Mesendoderm (in vitro differentiated cells): ENCODE measurements at regions not wholly inside any gene's neighbourhood (a gene's known extent, or its start where the extent isn't known, plus 50 kb on each side); places are given as distances from the start of the nearest gene placed in this dataset.
A peak's percentile ranks its signal among the peaks of the same experiment; 100 is the strongest.
"Not testable (repeated sequence)": the region's sequence is repeated elsewhere in the genome, so short reads cannot be mapped to it uniquely, and the experiment has no call there.

ENCODE experiments used
- DNase-seq: peaks from one replicate; pipeline ENCODE4 v3.0.0; 2013
- H2AK5ac ChIP-seq: 2 replicates; pipeline ENCODE4 v1.6.1; 2013; ENCODE audit warnings: low read length, inconsistent platforms
- H2BK120ac ChIP-seq: 2 replicates; pipeline ENCODE4 v1.6.1; 2013; ENCODE audit warnings: low read depth, mild to moderate bottlenecking, low read length, moderate library complexity, mixed read lengths
- H2BK15ac ChIP-seq: replicated peaks from 2 replicates; pipeline ENCODE4 v1.6.1; 2013; ENCODE audit warnings: low read depth, mild to moderate bottlenecking, moderate library complexity
- H2BK5ac ChIP-seq: 2 replicates; pipeline ENCODE4 v1.6.1; 2013; ENCODE audit warnings: low read length, inconsistent platforms
- H3K18ac ChIP-seq: 2 replicates; pipeline ENCODE4 v1.6.1; 2013; ENCODE audit warnings: mild to moderate bottlenecking, low read length, mixed read lengths
- H3K23ac ChIP-seq: one replicate; pipeline ENCODE4 v1.6.1; 2013; ENCODE audit warnings: low read length
- H3K27ac ChIP-seq: 2 replicates; pipeline ENCODE4 v1.5.1; 2013; ENCODE audit warnings: low read depth, mild to moderate bottlenecking, inconsistent platforms, low read length, moderate library complexity
- H3K27me3 ChIP-seq: 2 replicates; pipeline ENCODE4 v1.6.1; 2013; ENCODE audit warnings: low read length, control low read depth, mild to moderate bottlenecking, inconsistent platforms; ENCODE audit not compliant: insufficient read depth, poor library complexity
- H3K36me3 ChIP-seq: 2 replicates; pipeline ENCODE4 v1.6.1; 2013; ENCODE audit warnings: low read length, inconsistent platforms; ENCODE audit not compliant: control insufficient read depth, insufficient read depth
- H3K4ac ChIP-seq: one replicate; pipeline ENCODE4 v1.6.1; 2013; ENCODE audit warnings: low read depth, mild to moderate bottlenecking, low read length, moderate library complexity
- H3K4me1 ChIP-seq: 2 replicates; pipeline ENCODE4 v1.6.1; 2013; ENCODE audit warnings: low read depth, low read length, inconsistent platforms; ENCODE audit not compliant: control insufficient read depth
- H3K4me2 ChIP-seq: 2 replicates; pipeline ENCODE4 v1.6.1; 2013; ENCODE audit warnings: low read length
- H3K4me3 ChIP-seq: 2 replicates; pipeline ENCODE4 v1.5.1; 2013; ENCODE audit warnings: mild to moderate bottlenecking, low read length
- H3K56ac ChIP-seq: one replicate; pipeline ENCODE4 v1.6.1; 2013; ENCODE audit warnings: low read length
- H3K79me1 ChIP-seq: 2 replicates; pipeline ENCODE4 v1.6.1; 2013; ENCODE audit warnings: low read length, inconsistent platforms
- H3K79me2 ChIP-seq: 2 replicates; pipeline ENCODE4 v1.6.1; 2013; ENCODE audit warnings: mild to moderate bottlenecking, low read length; ENCODE audit not compliant: control insufficient read depth, insufficient read depth
- H3K9ac ChIP-seq: 2 replicates; pipeline ENCODE4 v1.6.1; 2013; ENCODE audit warnings: low read length, inconsistent platforms
- H4K5ac ChIP-seq: one replicate; pipeline ENCODE4 v1.6.1; 2013; ENCODE audit warnings: low read length
- H4K8ac ChIP-seq: one replicate; pipeline ENCODE4 v1.6.1; 2013; ENCODE audit warnings: low read depth, mild to moderate bottlenecking, control low read depth, low read length, moderate library complexity
- WGBS: extraction: QIAGEN DNeasy Blood & Tissue Kit; methylation state at CpG from one replicate; pipeline ENCODE4 v1.1.7; 2013; ENCODE audit warnings: low lambda C conversion rate, missing lambda C conversion rate; ENCODE audit not compliant: insufficient coverage; ENCODE audit errors: extremely low coverage; 5-methylcytosine and 5-hydroxymethylcytosine counted together

DNA sequence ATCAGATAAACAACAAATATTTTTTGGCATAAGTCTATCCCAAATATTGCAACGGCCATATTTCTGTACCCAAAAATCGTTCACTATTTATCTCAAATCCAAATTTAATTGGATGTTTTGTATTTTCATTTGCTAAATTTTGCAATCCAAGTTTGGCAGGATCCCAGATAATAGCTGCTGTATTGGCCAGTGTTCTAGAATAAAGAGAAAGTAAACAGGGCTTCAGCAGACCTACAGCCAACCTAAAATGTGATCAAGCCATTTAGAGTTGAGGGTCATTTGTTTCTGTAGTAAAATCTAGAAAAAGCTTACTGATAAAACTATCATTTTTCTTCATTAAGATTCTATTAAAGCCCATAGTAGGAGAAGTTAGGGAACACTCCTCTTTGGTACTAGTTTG lies 506.6 kb upstream of the PTBP2 start:
- H3K27me3 ChIP-seq = no peaks in the 10 kb centered on the region
- no peaks in the 10 kb centered on the region for H3K79me2 ChIP-seq
- no peak overlapping the region for H3K23ac ChIP-seq
- no peak overlapping the region for H3K4ac ChIP-seq
- no peak overlapping the region for H3K27ac ChIP-seq
- no peak overlapping the region for H2BK15ac ChIP-seq
- WGBS = 100% methylated on average over 2 of the region's 2 CpGs
- DNase-seq = no peak
- H3K4me1 ChIP-seq = peaks cover 5% of the 10 kb centered on the region
- H2AK5ac ChIP-seq = no peak overlapping the region
- H4K8ac ChIP-seq = no peak overlapping the region
- no peaks in the 10 kb centered on the region for H3K79me1 ChIP-seq
- H3K56ac ChIP-seq = no peak overlapping the region
- no peak overlapping the region for H3K18ac ChIP-seq
- H3K4me3 ChIP-seq = no peak overlapping the region
- no peak overlapping the region for H3K9ac ChIP-seq
- H2BK5ac ChIP-seq = no peak overlapping the region
- H4K5ac ChIP-seq = no peak overlapping the region
- H3K4me2 ChIP-seq = no peak overlapping the region
- H3K36me3 ChIP-seq = no peaks in the 10 kb centered on the region
- no peak overlapping the region for H2BK120ac ChIP-seq

DNA sequence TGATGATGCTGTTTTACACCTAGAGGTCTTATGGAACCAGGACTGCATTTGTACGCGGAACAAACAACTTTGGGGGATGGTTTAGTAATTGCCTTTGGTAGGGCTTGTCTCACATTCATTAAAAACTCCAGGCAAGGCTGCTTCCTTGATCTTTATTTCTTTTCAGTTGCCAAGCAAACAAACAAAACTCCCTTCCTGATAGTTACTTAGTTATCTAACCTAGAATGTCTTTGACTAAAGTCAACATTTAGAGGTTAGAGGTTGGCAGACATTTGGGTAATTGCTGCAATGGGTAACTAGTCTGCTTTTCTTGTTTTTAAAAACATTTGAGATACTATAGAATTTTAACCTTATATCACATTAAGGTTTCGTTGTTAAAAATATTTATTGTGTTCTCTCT lies 500.9 kb upstream of the PTBP2 start:
- Histone ChIP-seq H3K18ac (no peak overlapping the region), H3K27me3 (no peaks in the 10 kb centered on the region), H3K79me1 (no peaks in the 10 kb centered on the region), H3K36me3 (no peaks in the 10 kb centered on the region), H2BK120ac (no peak overlapping the region), H3K23ac (no peak overlapping the region), H4K8ac (no peak overlapping the region), H3K4ac (no peak overlapping the region), H4K5ac (no peak overlapping the region), H3K9ac (no peak overlapping the region), H3K4me2 (no peak overlapping the region), H3K4me1 (no peaks in the 10 kb centered on the region), H2BK5ac (no peak overlapping the region), H3K79me2 (no peaks in the 10 kb centered on the region), H3K56ac (no peak overlapping the region), H2BK15ac (no peak overlapping the region), H3K27ac (no peak overlapping the region), H2AK5ac (no peak overlapping the region), H3K4me3 (no peak overlapping the region)
- WGBS = no CpG with 5 or more reads among the region's 3 CpGs
- DNase-seq = peak; percentile 17

DNA sequence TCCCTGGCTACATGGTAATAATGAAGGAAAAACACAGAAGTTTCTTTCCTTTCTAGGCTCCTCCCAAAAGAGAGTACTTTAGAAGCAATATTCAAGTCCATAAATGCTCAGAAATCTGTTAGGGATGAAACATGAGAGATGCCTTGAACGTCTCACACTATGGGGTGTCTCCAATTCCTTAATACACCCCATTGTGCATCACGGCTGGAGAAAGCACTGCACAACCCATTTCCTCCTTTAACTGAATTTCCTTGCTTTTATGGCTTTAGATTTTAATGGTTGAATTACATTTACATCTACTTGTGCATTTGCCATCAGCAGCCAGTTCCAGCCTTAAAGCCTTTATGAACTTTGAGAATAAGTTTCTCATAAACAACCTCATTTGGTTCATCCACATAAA lies 498.9 kb upstream of the PTBP2 start:
- no peak for DNase-seq
- no peak overlapping the region for H4K8ac ChIP-seq
- no peak overlapping the region for H3K18ac ChIP-seq
- H3K23ac ChIP-seq = no peak overlapping the region
- WGBS = no CpG with 5 or more reads among the region's 2 CpGs
- no peak overlapping the region for H3K56ac ChIP-seq
- no peaks in the 10 kb centered on the region for H3K27me3 ChIP-seq
- H3K79me2 ChIP-seq = no peaks in the 10 kb centered on the region
- no peak overlapping the region for H2BK5ac ChIP-seq
- H3K4me3 ChIP-seq = no peak overlapping the region
- no peak overlapping the region for H2AK5ac ChIP-seq
- H2BK15ac ChIP-seq = no peak overlapping the region
- H3K4ac ChIP-seq = no peak overlapping the region
- H3K36me3 ChIP-seq = no peaks in the 10 kb centered on the region
- no peaks in the 10 kb centered on the region for H3K79me1 ChIP-seq
- no peak overlapping the region for H3K9ac ChIP-seq
- H3K4me2 ChIP-seq = no peak overlapping the region
- no peaks in the 10 kb centered on the region for H3K4me1 ChIP-seq
- H4K5ac ChIP-seq = no peak overlapping the region
- no peak overlapping the region for H2BK120ac ChIP-seq
- no peak overlapping the region for H3K27ac ChIP-seq

DNA sequence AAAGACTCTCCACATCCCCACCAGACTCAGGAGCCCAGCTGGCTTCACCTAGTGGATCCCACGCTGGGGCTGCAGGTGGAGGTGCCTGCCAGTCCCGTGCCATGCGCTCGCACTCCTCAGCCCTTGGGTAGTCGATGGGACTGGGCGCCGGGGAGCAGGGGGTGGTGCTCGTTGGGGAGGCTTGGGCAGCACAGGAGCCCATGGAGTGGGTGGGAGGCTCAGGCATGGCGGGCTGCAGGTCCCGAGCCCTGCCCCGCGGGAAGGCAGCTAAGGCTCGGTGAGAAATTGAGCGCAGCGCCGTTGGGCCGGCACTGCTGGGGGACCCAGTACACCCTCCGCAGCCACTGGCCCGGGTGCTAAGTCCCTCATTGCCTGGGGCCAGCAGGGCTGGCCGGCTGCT lies 497.4 kb upstream of the PTBP2 start:
- WGBS = no CpG with 5 or more reads among the region's 20 CpGs
- not testable (repeated sequence) for H2BK120ac ChIP-seq, H3K18ac ChIP-seq, H4K5ac ChIP-seq, H3K4me2 ChIP-seq, H2BK5ac ChIP-seq, H4K8ac ChIP-seq, H3K79me2 ChIP-seq, H3K23ac ChIP-seq, H2BK15ac ChIP-seq, H3K27ac ChIP-seq, H3K4me3 ChIP-seq, DNase-seq, H3K27me3 ChIP-seq, H3K79me1 ChIP-seq, H2AK5ac ChIP-seq, H3K36me3 ChIP-seq, H3K9ac ChIP-seq, H3K4me1 ChIP-seq, H3K56ac ChIP-seq, H3K4ac ChIP-seq

DNA sequence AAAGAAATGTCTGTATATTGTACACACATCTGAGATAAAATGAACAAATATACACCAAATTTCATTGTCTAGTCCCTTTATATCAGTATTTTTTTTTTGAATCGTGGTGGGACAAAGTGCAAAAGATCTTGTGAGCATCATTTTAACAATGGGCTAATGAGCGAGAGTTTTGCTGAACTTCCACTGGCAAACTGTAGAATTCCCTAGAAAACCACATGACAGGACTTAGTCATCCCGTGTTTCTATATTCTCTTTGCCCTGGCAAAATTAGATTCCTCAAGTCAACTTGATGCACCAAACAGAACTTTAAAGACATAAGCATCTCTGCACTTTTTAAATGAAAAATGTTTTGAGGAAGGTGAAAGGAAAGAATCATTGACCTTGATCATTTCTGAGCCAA lies 488.2 kb upstream of the PTBP2 start:
- Histone ChIP-seq H3K23ac (no peak overlapping the region), H2BK15ac (peak overlapping the region; percentile 19), H2BK5ac (no peak overlapping the region), H3K18ac (no peak overlapping the region), H4K5ac (no peak overlapping the region), H3K79me2 (no peaks in the 10 kb centered on the region), H3K36me3 (no peaks in the 10 kb centered on the region), H3K56ac (no peak overlapping the region), H3K9ac (no peak overlapping the region), H3K79me1 (no peaks in the 10 kb centered on the region), H4K8ac (no peak overlapping the region), H3K4me3 (no peak overlapping the region), H2AK5ac (no peak overlapping the region), H3K27me3 (no peaks in the 10 kb centered on the region), H2BK120ac (no peak overlapping the region), H3K4ac (no peak overlapping the region), H3K27ac (no peak overlapping the region), H3K4me1 (peaks cover 2% of the 10 kb centered on the region), H3K4me2 (no peak overlapping the region)
- DNase-seq = no peak
- no CpG with 5 or more reads among the region's 3 CpGs for WGBS

DNA sequence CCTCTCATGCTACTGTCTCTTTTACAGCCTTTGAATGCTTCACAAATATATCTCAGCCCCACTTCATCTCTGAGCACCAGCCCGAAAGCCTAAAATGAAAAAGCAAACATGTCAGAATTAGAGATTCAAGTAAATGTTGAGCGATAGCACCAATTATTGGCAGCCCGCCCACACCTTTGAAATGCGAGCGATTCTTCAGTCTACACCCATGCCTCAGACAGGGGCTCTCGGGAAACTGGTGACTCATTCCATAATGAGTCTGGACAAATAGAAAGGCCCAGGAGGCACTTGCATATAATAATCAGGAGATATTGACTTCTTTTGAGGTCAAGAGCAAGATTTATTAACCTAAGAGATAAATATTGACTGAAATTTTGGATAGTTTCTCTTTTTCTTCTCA lies 487.3 kb upstream of the PTBP2 start:
- no peak overlapping the region for H2AK5ac ChIP-seq
- H2BK120ac ChIP-seq = peak overlapping the region; percentile 61
- H4K8ac ChIP-seq = no peak overlapping the region
- no peak overlapping the region for H3K27ac ChIP-seq
- H3K4ac ChIP-seq = no peak overlapping the region
- H3K79me1 ChIP-seq = no peaks in the 10 kb centered on the region
- no peaks in the 10 kb centered on the region for H3K36me3 ChIP-seq
- H2BK15ac ChIP-seq = no peak overlapping the region
- no CpG with 5 or more reads among the region's 6 CpGs for WGBS
- H3K4me2 ChIP-seq = no peak overlapping the region
- no peak overlapping the region for H3K56ac ChIP-seq
- no peak overlapping the region for H4K5ac ChIP-seq
- no peak overlapping the region for H3K4me3 ChIP-seq
- DNase-seq = peak; percentile 42
- H3K27me3 ChIP-seq = no peaks in the 10 kb centered on the region
- no peak overlapping the region for H3K23ac ChIP-seq
- H3K18ac ChIP-seq = peak overlapping the region; percentile 75
- H3K9ac ChIP-seq = no peak overlapping the region
- peaks cover 2% of the 10 kb centered on the region for H3K4me1 ChIP-seq
- H2BK5ac ChIP-seq = no peak overlapping the region
- no peaks in the 10 kb centered on the region for H3K79me2 ChIP-seq
